BJ (cell line): ENCODE measurements at regions not wholly inside any gene's neighbourhood (a gene's known extent, or its start where the extent isn't known, plus 50 kb on each side); places are given as distances from the start of the nearest gene placed in this dataset.
"Not testable (repeated sequence)": the region's sequence is repeated elsewhere in the genome, so short reads cannot be mapped to it uniquely, and the experiment has no call there.

Experiments
- CTCF ChIA-PET: fragments of 350-600 bp; formaldehyde crosslinking; extraction: SDS; loops from one replicate; lab custom pipeline; 2021; ENCODE audit warnings: antibody characterized with exemption, inconsistent platforms; lab: Yijun Ruan, JAX
- POLR2A ChIA-PET: fragments of 300-600 bp; sonication (Branson Sonifier 250); formaldehyde crosslinking; extraction: SDS; loops from one replicate; lab custom pipeline; 2021; ENCODE audit warnings: antibody characterized with exemption; lab: Charles Lee
- DNase-seq: peaks from one replicate; pipeline ENCODE4 v3.0.0-alpha.2; 2011; ENCODE audit warnings: low read depth
- H3K27me3 ChIP-seq: 2 replicates; pipeline ENCODE4 v1.6.0; 2011; ENCODE audit warnings: low read length; ENCODE audit not compliant: control insufficient read depth, insufficient read depth
- H3K36me3 ChIP-seq: 2 replicates; pipeline ENCODE4 v1.5.1; 2011; ENCODE audit warnings: low read length; ENCODE audit not compliant: control insufficient read depth, insufficient read depth
- H3K4me3 ChIP-seq: 2 replicates; pipeline ENCODE4 v1.5.1; 2011; ENCODE audit warnings: low read depth, mild to moderate bottlenecking, control low read depth, low read length
- CTCF ChIP-seq: IDR thresholded peaks from 2 replicates; pipeline ENCODE4 v1.5.1; 2011; ENCODE audit warnings: low read depth, mild to moderate bottlenecking, control low read depth, inconsistent platforms, low read length, moderate library complexity; ENCODE audit not compliant: insufficient read depth

- no peak for TF ChIP-seq CTCF
- DNase-seq = no peak
- H3K4me3 ChIP-seq = no peak overlapping the region
- ChIA-PET CTCF (interaction anchor here (1.2 kb wide), 1 partner anchor 34 kb away, joined by 3 read pairs; no protein-coding TSS in a partner anchor), POLR2A (no interaction called here)
- H3K27me3 ChIP-seq = 0 out of 2 replicates have a peak, but pooled peaks cover 2% of the 10 kb centered on the region
- no peaks in the 10 kb centered on the region for H3K36me3 ChIP-seq
Observed at GRCh38 chr2:95695613-95696012, 103.8 kb downstream of the TRIM43 start.

- DNase-seq = no peak
- TF ChIP-seq CTCF = no peak
- no peak overlapping the region for H3K4me3 ChIP-seq
- POLR2A ChIA-PET = no interaction called here
- no peaks in the 10 kb centered on the region for H3K36me3 ChIP-seq
- CTCF ChIA-PET = no interaction called here
- 0 out of 2 replicates have a peak, but pooled peaks cover 2% of the 10 kb centered on the region for H3K27me3 ChIP-seq
Observed at GRCh38 chr2:95698146-95698545, 106.3 kb downstream of the TRIM43 start.

- CTCF ChIA-PET, POLR2A ChIA-PET, H3K27me3 ChIP-seq, DNase-seq, H3K36me3 ChIP-seq, H3K4me3 ChIP-seq: not testable (repeated sequence)
Observed at GRCh38 chr2:95699201-95700184, 107.7 kb downstream of the TRIM43 start.

GRCh38 chr2:95700519-95700918 is 108.7 kb downstream of the TRIM43 start:
- DNase-seq = no peak
- ChIA-PET CTCF (no interaction called here), POLR2A (no interaction called here)
- no peak for TF ChIP-seq CTCF
- no peak overlapping the region for H3K4me3 ChIP-seq
- 0 out of 2 replicates have a peak, but pooled peaks cover 2% of the 10 kb centered on the region for H3K27me3 ChIP-seq
- H3K36me3 ChIP-seq = no peaks in the 10 kb centered on the region

- CTCF ChIA-PET = no interaction called here
- Histone ChIP-seq H3K27me3 (0 out of 2 replicates have a peak, but pooled peaks cover 2% of the 10 kb centered on the region), H3K4me3 (no peak overlapping the region), H3K36me3 (no peaks in the 10 kb centered on the region)
- POLR2A ChIA-PET = no interaction called here
- TF ChIP-seq CTCF = no peak
- no peak for DNase-seq
Observed at GRCh38 chr2:95702471-95702870, 110.7 kb downstream of the TRIM43 start.

- H3K27me3 ChIP-seq, DNase-seq, H3K36me3 ChIP-seq, POLR2A ChIA-PET, CTCF ChIA-PET, H3K4me3 ChIP-seq: not testable (repeated sequence)
Observed at GRCh38 chr2:95707161-95707560, 115.4 kb downstream of the TRIM43 start.
